Stimulated activated CD4-positive, alpha-beta T cell treated with anti-CD3 and anti-CD28 coated beads, Interleukin-4, amount 100 ng/mL, for 1 hour (primary cell): ENCODE measurements at regions not wholly inside any gene's neighbourhood (a gene's known extent, or its start where the extent isn't known, plus 50 kb on each side); places are given as distances from the start of the nearest gene placed in this dataset.
A peak's percentile ranks its signal among the peaks of the same experiment; 100 is the strongest.
"Not testable (repeated sequence)": the region's sequence is repeated elsewhere in the genome, so short reads cannot be mapped to it uniquely, and the experiment has no call there.

Source experiments
- DNase-seq: peaks from one replicate; pipeline ENCODE4 v3.0.0-alpha.2; 2020

DNA sequence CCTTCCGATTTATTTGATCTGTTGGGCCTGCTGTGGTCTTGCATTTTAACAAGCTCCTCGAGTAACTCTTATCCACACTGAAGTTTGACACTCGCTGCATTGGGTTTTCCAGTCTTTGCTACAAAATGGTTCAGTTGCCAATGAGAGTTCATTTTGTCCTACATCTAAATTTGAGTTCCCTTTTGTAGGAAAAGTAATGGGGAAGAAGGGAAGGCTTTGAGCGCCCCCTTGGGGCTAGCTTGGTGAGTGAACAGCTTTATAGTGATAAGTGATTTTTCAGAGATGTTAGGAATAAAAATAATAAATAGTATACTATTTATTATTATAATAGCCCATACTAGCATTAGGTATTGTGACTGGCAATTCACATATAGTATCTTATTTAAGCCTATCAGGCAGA, 89.9 kb upstream of the GNAQ start:
- DNase-seq: peak; percentile 57

DNA sequence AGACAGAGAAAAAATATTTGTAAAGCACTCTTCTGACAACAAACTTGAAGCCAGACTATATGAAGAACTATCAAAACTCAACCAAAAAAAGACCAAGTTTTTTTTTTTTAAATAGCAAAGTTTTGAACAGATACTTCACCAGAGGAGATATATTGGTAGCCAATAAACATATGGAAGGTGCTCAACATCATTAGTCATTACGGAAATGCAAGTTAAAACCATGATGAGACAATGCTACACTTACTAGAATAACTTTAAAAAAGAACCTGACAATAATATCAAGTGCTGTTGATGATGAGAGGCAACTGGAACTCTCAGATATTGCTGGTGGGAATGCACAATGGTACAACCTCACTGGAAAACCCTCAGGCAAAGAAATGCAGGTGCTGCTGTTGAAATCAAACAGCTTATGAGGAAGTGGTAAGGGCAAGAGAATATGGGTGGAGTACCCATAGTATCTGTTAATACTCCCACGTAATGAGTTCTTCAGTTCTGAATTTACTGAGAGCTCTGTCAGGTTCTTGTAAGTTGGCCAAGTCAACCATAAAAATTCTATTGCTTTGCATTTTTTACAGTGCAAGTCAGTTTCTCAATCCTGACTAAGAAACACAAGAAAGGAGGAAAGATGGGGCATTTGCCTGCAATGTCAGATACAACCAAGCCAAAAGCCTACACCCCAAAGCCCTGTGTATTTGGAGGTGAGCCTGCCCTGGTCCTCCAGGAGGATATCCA, 87.3 kb upstream of the GNAQ start:
- no peak for DNase-seq

DNA sequence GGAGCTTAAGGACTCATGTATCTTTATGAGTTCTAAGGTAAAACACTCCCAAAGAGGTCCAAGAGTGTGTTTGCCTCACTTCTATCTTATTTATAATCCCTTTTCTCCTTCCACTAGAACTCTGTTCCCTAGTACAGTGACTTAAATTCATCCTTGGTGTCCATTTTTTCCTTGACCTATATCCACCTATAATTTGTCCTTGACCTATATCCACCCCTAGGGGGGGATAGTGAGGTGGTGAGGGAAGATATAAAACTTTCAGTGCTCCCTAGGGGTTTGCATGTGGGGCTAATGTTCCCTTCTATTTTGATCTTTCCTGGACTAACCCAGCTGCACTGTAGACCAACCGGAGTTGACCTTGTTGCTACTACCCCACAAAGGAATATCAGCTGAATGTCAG, 83.5 kb upstream of the GNAQ start:
- DNase-seq: no peak

DNA sequence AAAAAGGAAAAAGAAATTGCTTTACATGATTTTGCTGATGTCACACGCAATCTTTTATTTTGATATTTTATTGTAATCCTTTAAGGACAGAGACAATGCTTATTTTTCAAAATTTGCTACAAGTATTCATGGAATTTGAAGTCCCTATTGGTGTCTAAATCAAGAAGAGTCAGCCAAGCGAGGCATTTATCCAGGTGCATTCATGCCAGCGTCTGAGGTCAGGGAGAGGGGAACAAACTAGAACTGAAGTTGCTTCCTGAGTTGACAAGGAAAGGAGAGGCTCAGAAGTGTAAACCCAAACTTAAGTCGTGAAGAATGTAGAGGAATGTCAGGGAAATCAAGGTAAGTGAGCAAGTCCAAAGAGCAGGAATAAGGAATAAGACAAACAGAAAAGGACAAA, 83.0 kb upstream of the GNAQ start:
- DNase-seq: no peak

DNA sequence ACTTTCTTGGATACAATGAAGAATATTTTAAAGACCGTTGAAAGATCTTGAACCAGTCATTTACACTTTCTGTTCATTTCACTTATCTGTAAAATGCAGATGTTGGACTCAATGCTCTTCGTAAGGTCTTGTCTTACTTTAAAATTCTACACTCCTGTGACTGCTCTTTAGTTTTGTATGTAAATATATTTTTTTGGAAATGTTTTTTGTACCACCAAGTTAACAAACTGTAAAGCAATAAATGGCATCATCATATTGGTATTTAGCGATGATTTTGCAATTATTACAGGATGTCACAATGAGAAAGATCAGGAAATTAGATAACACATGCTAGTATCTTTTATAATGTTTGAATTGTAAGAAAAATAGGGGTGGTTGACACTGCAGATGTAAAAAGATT, 80.8 kb upstream of the GNAQ start:
- DNase-seq: no peak

DNA sequence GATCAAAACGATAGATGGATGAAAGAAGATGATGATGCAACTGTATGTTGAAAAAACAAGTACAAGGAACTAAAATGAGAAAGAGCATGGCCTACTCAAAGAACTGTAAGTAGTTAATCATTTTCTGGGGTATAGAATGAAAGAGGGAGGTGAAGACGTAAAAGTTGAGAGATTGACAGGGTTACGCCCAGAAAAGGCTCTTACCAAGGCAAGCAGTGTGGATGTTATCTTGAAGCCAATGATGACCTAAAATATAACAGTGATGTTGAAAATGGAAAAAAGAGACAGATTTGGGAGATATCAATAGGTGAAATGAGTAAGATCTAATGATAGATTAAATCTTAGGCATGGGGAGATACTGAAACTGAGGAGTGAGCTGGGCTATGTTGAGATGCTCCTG, 80.4 kb upstream of the GNAQ start:
- DNase-seq: no peak

DNA sequence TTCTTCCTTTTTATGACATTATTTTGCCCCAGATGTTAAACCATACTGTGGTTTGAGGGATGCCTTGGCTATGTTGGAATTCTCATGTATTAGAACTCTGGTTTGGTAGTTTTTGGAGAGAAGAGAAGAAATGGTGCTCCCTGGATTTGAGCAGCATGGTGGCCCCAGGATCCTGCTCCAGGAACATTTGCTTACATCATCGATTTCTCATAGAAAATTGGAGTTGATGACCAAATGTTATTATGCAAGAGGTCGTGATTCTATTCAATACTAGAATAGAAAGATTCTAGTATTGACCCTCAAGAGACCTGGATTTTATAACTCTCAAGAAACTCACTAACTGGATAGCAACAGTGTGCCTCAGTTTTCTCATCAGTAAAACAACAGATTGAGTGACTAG, 77.5 kb upstream of the GNAQ start:
- no peak for DNase-seq

DNA sequence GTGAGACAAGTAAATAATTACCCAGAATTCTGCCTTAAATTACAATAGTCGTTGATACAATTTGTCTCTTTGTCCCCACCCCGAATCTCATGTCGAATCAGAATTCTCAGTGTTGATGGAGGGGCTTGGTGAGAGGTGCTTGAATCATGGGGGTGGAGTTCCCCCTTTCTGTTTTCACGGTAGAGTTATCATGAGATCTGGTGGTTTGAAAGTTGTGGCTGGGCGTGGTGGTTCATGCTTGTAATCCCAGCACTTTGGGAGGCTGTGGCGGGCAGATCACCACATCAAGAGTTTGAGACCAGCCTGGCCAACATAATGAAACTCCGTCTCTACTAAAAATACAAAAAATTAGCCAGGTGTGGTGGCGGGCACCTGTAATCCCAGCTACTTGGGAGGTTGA, 75.0 kb upstream of the GNAQ start:
- DNase-seq: not testable (repeated sequence)

DNA sequence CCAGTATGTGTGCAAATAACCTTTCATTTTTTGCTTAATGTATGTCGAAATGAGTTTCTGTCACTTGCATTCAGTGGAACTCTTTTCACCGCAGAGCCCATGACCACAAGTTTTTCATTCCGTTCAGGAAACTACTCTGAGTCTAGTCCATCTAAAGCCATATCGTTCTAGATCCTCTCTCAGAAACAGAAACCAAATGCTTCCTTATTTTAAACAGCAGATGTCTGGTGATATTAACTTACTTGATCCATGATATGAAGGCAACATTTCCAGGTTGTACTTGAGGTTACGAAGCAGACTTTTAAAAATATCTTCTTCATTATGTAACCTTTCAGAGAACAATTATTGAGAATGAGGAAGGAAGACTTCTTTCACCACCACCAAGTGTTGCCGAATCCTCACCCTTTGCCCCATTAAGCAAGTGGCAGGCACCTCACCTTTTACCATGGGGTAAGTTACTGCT, 72.4 kb upstream of the GNAQ start:
- DNase-seq: no peak

DNA sequence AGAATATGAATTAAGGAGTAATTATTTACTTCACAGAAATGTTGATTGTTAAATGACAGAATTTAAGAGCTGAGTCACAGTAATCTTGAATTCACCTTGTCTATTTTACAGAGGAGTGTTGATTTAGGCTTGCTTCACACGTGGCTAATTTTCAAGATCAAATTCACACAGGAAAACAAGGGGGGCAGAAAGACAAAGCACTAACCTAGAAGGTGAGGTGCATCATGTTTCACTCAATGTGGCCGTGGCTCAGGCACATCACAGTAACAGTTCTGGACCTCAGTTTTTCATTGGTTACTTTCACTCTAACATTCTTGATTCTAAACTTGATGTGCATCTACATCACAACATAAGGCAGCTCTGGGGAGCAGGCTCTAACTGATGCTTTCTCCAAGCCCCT, 69.6 kb upstream of the GNAQ start:
- no peak for DNase-seq

DNA sequence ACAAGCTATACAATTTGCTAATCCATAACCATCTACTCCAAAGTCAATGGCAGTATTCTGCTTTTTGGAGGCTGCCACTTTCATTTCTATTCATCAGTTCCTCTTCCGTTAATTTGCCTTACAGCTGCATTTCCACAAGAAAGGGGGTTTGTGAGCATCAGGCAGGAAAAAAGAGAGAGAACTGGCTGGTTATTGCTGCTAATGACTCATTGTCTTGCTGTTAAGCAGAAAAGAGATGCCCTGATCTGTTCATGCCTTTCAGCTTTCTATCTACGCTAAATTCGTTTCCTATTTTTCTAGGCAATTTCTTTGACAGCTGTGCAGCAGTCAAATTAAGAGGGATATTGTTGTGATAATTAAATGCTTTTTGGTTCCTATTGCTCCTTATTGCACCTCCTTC, 65.9 kb upstream of the GNAQ start:
- DNase-seq: no peak

DNA sequence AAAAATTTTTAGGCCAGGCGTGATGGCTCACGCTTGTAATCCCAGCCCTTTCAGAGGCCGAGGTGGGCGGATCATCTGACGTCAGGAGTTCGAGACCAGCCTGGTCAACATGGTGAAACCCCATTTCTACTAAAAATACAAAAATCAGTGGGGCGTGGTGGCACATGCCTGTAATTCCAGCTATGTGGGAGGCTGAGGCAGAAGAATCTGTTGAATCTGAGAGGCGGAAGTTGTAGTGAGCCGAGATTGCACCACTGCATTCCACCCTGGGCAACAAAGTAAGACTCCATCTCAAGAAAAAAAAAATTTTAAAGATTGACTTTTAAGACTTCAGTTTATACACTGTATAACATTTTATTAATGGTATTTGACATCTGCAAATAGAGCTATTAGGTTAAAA, 60.1 kb upstream of the GNAQ start:
- DNase-seq: no peak

DNA sequence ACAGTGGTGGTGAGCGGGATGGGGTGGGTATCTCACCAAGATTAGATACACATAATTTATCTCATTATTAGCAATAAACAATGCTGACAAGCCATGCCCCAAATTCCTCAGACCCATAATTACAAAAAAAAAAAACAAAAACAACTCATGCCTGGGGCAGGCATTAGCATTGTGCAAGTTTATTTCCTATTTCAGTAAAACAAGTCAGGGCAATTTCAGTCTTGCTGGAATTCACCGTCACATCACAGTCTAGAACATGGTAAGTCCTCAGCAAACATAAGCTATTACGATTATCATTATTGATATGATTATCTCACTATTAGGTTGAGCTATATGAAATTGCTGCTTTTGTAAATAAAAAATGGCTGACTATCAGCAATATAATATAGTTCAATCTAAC, 57.5 kb upstream of the GNAQ start:
- no peak for DNase-seq

DNA sequence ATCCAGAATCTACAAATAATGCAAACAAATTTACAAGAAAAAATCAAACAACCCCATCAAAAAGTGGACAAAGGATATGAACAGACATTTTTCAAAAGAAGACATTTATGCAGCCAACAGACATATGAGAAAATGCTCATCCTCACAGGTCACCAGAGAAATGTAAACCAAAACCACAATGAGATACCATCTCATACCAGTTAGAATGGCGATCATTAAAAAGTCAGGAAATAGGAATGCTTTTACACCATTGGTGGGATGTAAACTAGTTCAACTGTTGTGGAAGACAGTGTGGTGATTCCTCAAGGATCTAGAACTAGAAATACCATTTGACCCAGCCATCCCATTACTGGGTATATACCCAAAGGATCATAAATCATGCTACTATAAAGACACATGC, 56.6 kb upstream of the GNAQ start:
- DNase-seq: not testable (repeated sequence)
